HG02870 (cell line): ENCODE measurements at regions not wholly inside any gene's neighbourhood (a gene's known extent, or its start where the extent isn't known, plus 50 kb on each side); places are given as distances from the start of the nearest gene placed in this dataset.
"Not testable (repeated sequence)": the region's sequence is repeated elsewhere in the genome, so short reads cannot be mapped to it uniquely, and the experiment has no call there.

Source experiments
- ATAC-seq: cut with Tn5 transposase; IDR thresholded peaks from one replicate; pipeline ENCODE4 v1.9.1; 2021; ENCODE audit warnings: mild to moderate bottlenecking, moderate library complexity; ENCODE audit not compliant: unreplicated experiment

- no peak for ATAC-seq
Measured at GRCh38 chr7:32658467-32658869, 163.2 kb downstream of the AVL9 start.

GRCh38 chr7:32658034-32658433, 162.7 kb downstream of the AVL9 start:
- ATAC-seq = no peak

GRCh38 chr7:32654549-32654948, 159.3 kb downstream of the AVL9 start:
- not testable (repeated sequence) for ATAC-seq

- ATAC-seq = not testable (repeated sequence)
Measured at GRCh38 chr7:32650356-32650755, 155.1 kb downstream of the AVL9 start.

GRCh38 chr7:32648408-32649156, 153.3 kb downstream of the AVL9 start:
- ATAC-seq = no peak

GRCh38 chr7:32645255-32645654, 150.0 kb downstream of the AVL9 start:
- not testable (repeated sequence) for ATAC-seq

GRCh38 chr7:32643194-32643593, 147.9 kb downstream of the AVL9 start:
- ATAC-seq = no peak

- peak; percentile 22 for ATAC-seq
Measured at GRCh38 chr7:32639122-32639521, 143.8 kb downstream of the AVL9 start.

GRCh38 chr7:32638479-32639121, 143.3 kb downstream of the AVL9 start:
- peak; percentile 95 for ATAC-seq
